ENCODE measurements at regions not wholly inside any gene's neighbourhood (a gene's known extent, or its start where the extent isn't known, plus 50 kb on each side); places are given as distances from the start of the nearest gene placed in this dataset.

DNA sequence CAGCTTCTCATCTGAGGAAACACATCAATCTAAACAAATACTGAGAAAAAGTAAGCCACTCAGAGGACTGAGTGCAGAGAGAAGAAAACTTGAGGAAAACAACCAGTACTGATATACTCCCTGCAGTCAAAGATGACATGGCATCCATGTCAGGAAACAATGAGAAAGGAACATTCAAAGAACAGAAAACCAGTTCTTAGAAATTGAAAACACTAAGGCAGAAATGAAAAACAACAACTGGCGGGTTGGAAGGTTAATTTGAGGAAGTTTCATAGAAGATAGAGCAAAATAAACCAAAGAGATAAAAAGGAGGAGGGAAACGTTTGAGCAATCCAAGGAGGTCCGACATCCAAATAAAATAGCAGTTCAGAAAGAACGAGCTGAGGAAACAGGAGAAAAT is 475.2 kb downstream of the HINT1 start:
- no peak for TF ChIP-seq CTCF (IDR thresholded peaks at IDR 0.05)
- TF ChIP-seq POLR2A (IDR thresholded peaks at IDR 0.05) = no peak
